ENCODE measurements at regions not wholly inside any gene's neighbourhood (a gene's known extent, or its start where the extent isn't known, plus 50 kb on each side); places are given as distances from the start of the nearest gene placed in this dataset.

- no peaks in the 10 kb centered on the region for H3K9me3 ChIP-seq
- H3K36me3 ChIP-seq: no peaks in the 10 kb centered on the region
- DNase-seq (ENCODE audit: extremely low spot score): no peak
- H3K4me3 ChIP-seq: no peak overlapping the region
- intact Hi-C loops (cut with DNase I): no loop called here
- H3K27me3 ChIP-seq: no peaks in the 10 kb centered on the region
- 79% methylated on average over 2 of the region's 2 CpGs for WGBS
- peaks cover 0 to 15% (median 10%) of the 10 kb centered on the region in 4 donors for H3K4me1 ChIP-seq
- H3K27ac ChIP-seq (replicated peaks in 1 of 4): no peak overlapping the region
- TF ChIP-seq POLR2A (IDR thresholded peaks at IDR 0.05; ENCODE audit: low read depth) (no peak), EP300 (IDR thresholded peaks at IDR 0.05) (no peak), POLR2AphosphoS5 (IDR thresholded peaks at IDR 0.05) (no peak), CTCF (IDR thresholded peaks at IDR 0.05) (no peak)
Observed at GRCh38 chr5:143985832-143986515, 174.0 kb downstream of the HMHB1 start.

GRCh38 chr5:143986516-143987212 is 174.7 kb downstream of the HMHB1 start:
- intact Hi-C loops (cut with DNase I): no loop called here
- Histone ChIP-seq H3K4me1 (peaks cover 0 to 15% (median 10%) of the 10 kb centered on the region in 4 donors), H3K9me3 (no peaks in the 10 kb centered on the region), H3K27ac (replicated peaks in 1 of 4) (no peak overlapping the region), H3K36me3 (no peaks in the 10 kb centered on the region), H3K4me3 (no peak overlapping the region), H3K27me3 (no peaks in the 10 kb centered on the region)
- no peak for DNase-seq (ENCODE audit: extremely low spot score)
- TF ChIP-seq CTCF (IDR thresholded peaks at IDR 0.05) (no peak), POLR2AphosphoS5 (IDR thresholded peaks at IDR 0.05) (no peak), POLR2A (IDR thresholded peaks at IDR 0.05; ENCODE audit: low read depth) (no peak), EP300 (IDR thresholded peaks at IDR 0.05) (no peak)
- 42% methylated on average over 6 of the region's 6 CpGs for WGBS

- H3K36me3 ChIP-seq: no peaks in the 10 kb centered on the region
- no peak overlapping the region for H3K27ac ChIP-seq (replicated peaks in 1 of 4)
- intact Hi-C loops (cut with DNase I): no loop called here
- H3K27me3 ChIP-seq: no peaks in the 10 kb centered on the region
- H3K9me3 ChIP-seq: no peaks in the 10 kb centered on the region
- DNase-seq (ENCODE audit: extremely low spot score): no peak
- TF ChIP-seq CTCF (IDR thresholded peaks at IDR 0.05) (no peak), POLR2AphosphoS5 (IDR thresholded peaks at IDR 0.05) (no peak), POLR2A (IDR thresholded peaks at IDR 0.05; ENCODE audit: low read depth) (no peak), EP300 (IDR thresholded peaks at IDR 0.05) (no peak)
- no peak overlapping the region for H3K4me3 ChIP-seq
- H3K4me1 ChIP-seq: peaks cover 0 to 15% (median 10%) of the 10 kb centered on the region in 4 donors
- 100% methylated on average over 1 of the region's 2 CpGs for WGBS
Observed at GRCh38 chr5:143987264-143987663, 175.3 kb downstream of the HMHB1 start.

- Histone ChIP-seq H3K27me3 (no peaks in the 10 kb centered on the region), H3K4me1 (peaks cover 0 to 15% (median 10%) of the 10 kb centered on the region in 4 donors), H3K36me3 (no peaks in the 10 kb centered on the region), H3K4me3 (no peak overlapping the region), H3K27ac (replicated peaks in 1 of 4) (no peak overlapping the region), H3K9me3 (no peaks in the 10 kb centered on the region)
- 93% methylated on average over 3 of the region's 3 CpGs for WGBS
- intact Hi-C loops (cut with DNase I): no loop called here
- no peak for DNase-seq (ENCODE audit: extremely low spot score)
- TF ChIP-seq POLR2AphosphoS5 (IDR thresholded peaks at IDR 0.05): no peak
- TF ChIP-seq CTCF (IDR thresholded peaks at IDR 0.05): no peak
- TF ChIP-seq EP300 (IDR thresholded peaks at IDR 0.05): no peak
- TF ChIP-seq POLR2A (IDR thresholded peaks at IDR 0.05; ENCODE audit: low read depth): no peak
Observed at GRCh38 chr5:143987751-143988560, 176.0 kb downstream of the HMHB1 start.
